Liver (tissue), 8 donors: ENCODE measurements at regions not wholly inside any gene's neighbourhood (a gene's known extent, or its start where the extent isn't known, plus 50 kb on each side); places are given as distances from the start of the nearest gene placed in this dataset.

Experiments
- DNase-seq: peaks from one replicate; pipeline ENCODE4 v3.0.0-alpha.2; 2017; ENCODE audit warnings: low spot score
- H3K27ac ChIP-seq, 2 donors: one replicate each; pipeline ENCODE4 v1.7.0; 2013; ENCODE audit warnings: inconsistent platforms in 2 of 2, low read length in 2 of 2, control low read depth in 1 of 2, low read depth in 1 of 2, mild to moderate bottlenecking in 1 of 2
- H3K27me3 ChIP-seq, 4 donors: one replicate each; pipeline versions ENCODE4 v1.6.1 to v1.7.0; 2013; ENCODE audit warnings: low read length in 3 of 4, inconsistent platforms in 1 of 4, mild to moderate bottlenecking in 1 of 4, moderate library complexity in 1 of 4; ENCODE audit not compliant: control insufficient read depth in 4 of 4, insufficient read depth in 4 of 4
- H3K36me3 ChIP-seq, 4 donors: one replicate each; pipeline versions ENCODE4 v1.6.1 to v1.7.0; 2013; ENCODE audit warnings: low read length in 3 of 4, mild to moderate bottlenecking in 3 of 4, low read depth in 1 of 4, moderate library complexity in 1 of 4; ENCODE audit not compliant: control insufficient read depth in 4 of 4, insufficient read depth in 3 of 4
- H3K4me1 ChIP-seq, 4 donors: one replicate each; pipeline versions ENCODE4 v1.6.1 to v1.7.0; 2013; ENCODE audit warnings: low read length in 3 of 4, mild to moderate bottlenecking in 3 of 4, moderate library complexity in 1 of 4; ENCODE audit not compliant: control insufficient read depth in 4 of 4, insufficient read depth in 4 of 4
- H3K4me3 ChIP-seq, 3 donors: one replicate each; pipeline versions ENCODE4 v1.6.1 to v1.7.0; 2013; ENCODE audit warnings: low read length in 3 of 3, control low read depth in 1 of 3, low read depth in 1 of 3, mild to moderate bottlenecking in 1 of 3
- H3K9ac ChIP-seq, 2 donors: one replicate each; pipeline ENCODE4 v1.7.0; 2013; ENCODE audit warnings: low read length in 2 of 2, mild to moderate bottlenecking in 2 of 2, moderate library complexity in 2 of 2, control low read depth in 1 of 2, low read depth in 1 of 2
- H3K9me3 ChIP-seq, 4 donors: one replicate each; pipeline versions ENCODE4 v1.6.1 to v1.7.0; 2013; ENCODE audit warnings: low read length in 3 of 4; ENCODE audit not compliant: control insufficient read depth in 4 of 4
- ATF3 ChIP-seq: IDR thresholded peaks from 2 replicates; pipeline ENCODE4 v1.6.1; 2016; ENCODE audit warnings: antibody characterized with exemption
- EGR1 ChIP-seq, 2 donors: IDR thresholded peaks; 2 replicates each; pipeline ENCODE4 v1.6.1; 2016 to 2018; ENCODE audit warnings: antibody characterized with exemption in 2 of 2, low read depth in 2 of 2
- FOXA1 ChIP-seq: IDR thresholded peaks from 2 replicates; pipeline ENCODE4 v1.6.1; 2016; ENCODE audit warnings: antibody characterized with exemption
- FOXA2 ChIP-seq: IDR thresholded peaks from 2 replicates; pipeline ENCODE4 v1.6.1; 2016; ENCODE audit warnings: antibody characterized with exemption
- GABPA ChIP-seq, 2 donors: IDR thresholded peaks in 1 of 2; conservative IDR thresholded peaks in 1 of 2; 2 replicates each; pipeline ENCODE4 v1.6.1; 2016; ENCODE audit warnings: antibody characterized with exemption in 2 of 2, mild to moderate bottlenecking in 1 of 2, moderate library complexity in 1 of 2
- HNF4A ChIP-seq, 2 donors: conservative IDR thresholded peaks; 2 replicates each; pipeline ENCODE4 v1.6.1; 2016; ENCODE audit warnings: antibody characterized with exemption in 2 of 2, mild to moderate bottlenecking in 2 of 2
- HNF4G ChIP-seq: IDR thresholded peaks from 2 replicates; pipeline ENCODE4 v1.6.1; 2016; ENCODE audit warnings: antibody characterized with exemption
- NR2F2 ChIP-seq: IDR thresholded peaks from 2 replicates; pipeline ENCODE4 v1.6.1; 2016; ENCODE audit warnings: antibody characterized with exemption
- RAD21 ChIP-seq, 2 donors: IDR thresholded peaks; 2 replicates each; pipeline ENCODE4 v1.6.1; 2016; ENCODE audit warnings: antibody characterized with exemption in 2 of 2, mild to moderate bottlenecking in 2 of 2
- RXRA ChIP-seq, 2 donors: IDR thresholded peaks; 2 replicates each; pipeline ENCODE4 v1.6.1; 2017 to 2018; ENCODE audit warnings: antibody characterized with exemption in 2 of 2, mild to moderate bottlenecking in 1 of 2
- SP1 ChIP-seq: IDR thresholded peaks from 2 replicates; pipeline ENCODE4 v1.6.1; 2018; ENCODE audit warnings: antibody characterized with exemption, mild to moderate bottlenecking
- TAF1 ChIP-seq: conservative IDR thresholded peaks from 2 replicates; pipeline ENCODE4 v1.6.1; 2016; ENCODE audit warnings: antibody characterized with exemption, mild to moderate bottlenecking
- YY1 ChIP-seq: IDR thresholded peaks from 2 replicates; pipeline ENCODE4 v1.6.1; 2016; ENCODE audit warnings: antibody characterized with exemption, mild to moderate bottlenecking
- WGBS: extraction: QIAGEN DNeasy Blood & Tissue Kit; methylation state at CpG from one replicate; pipeline ENCODE4 v1.1.7; 2013; 5-methylcytosine and 5-hydroxymethylcytosine counted together
- TF ChIP-seq, protein P1 (sequence below): IDR thresholded peaks from 2 replicates; pipeline ENCODE4 v1.6.1; 2016; ENCODE audit warnings: antibody characterized with exemption, mild to moderate bottlenecking
- TF ChIP-seq, protein P2 (sequence below): fragments of 150-350 bp; IDR thresholded peaks from 2 replicates; pipeline ENCODE4 v1.5.1; 2017; ENCODE audit warnings: improper control_type of control experiment, low read depth, low read length; ENCODE audit not compliant: missing input control
- TF ChIP-seq, protein P3 (sequence below): IDR thresholded peaks from 2 replicates; pipeline ENCODE4 v1.6.1; 2016; ENCODE audit warnings: antibody characterized with exemption
- donor health status: healthy.
- donor health status: healthy.
- donor health status: healthy.
- donor health status: healthy.
- donor health status: healthy.

DNA sequence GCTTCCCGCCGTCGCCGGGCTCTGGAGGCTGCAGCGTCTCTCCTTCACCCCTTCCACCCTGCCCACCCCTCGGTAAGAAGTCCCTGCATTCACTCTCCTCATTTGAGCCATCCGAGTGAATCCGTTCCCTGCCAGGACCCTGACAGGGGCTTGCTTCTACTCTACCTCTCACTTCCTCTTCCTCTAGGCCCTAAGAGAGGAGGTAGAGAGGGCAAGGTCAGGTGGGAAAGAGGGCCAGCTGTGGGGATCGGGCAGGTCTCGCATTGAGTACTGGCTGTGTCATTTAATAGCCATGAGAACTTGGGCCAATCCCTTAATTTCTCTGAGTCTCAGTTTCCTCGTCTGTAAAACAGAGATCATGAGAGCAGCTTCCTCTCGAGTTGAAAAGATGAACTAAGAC is 283.6 kb downstream of the UACA start:
- Histone ChIP-seq H3K9ac (no peak overlapping the region), H3K4me1 (peaks cover 0 to 8% (median 5%) of the 10 kb centered on the region in 4 donors), H3K27me3 (peaks cover 0 to 2% (median 0%) of the 10 kb centered on the region in 4 donors), H3K36me3 (no peaks in the 10 kb centered on the region), H3K9me3 (no peaks in the 10 kb centered on the region), H3K27ac (no peak overlapping the region), H3K4me3 (no peak overlapping the region)
- WGBS, result 82% methylated on average over 12 of the region's 12 CpGs
- DNase-seq, result no peak
- TF ChIP-seq NR2F2 (no peak), FOXA1 (no peak), FOXA2 (no peak), RAD21 (IDR thresholded peaks at IDR 0.05) (no peak), TAF1 (no peak), RXRA (IDR thresholded peaks at IDR 0.05) (no peak), EGR1 (IDR thresholded peaks at IDR 0.05; ENCODE audit: low read depth in 2 of 2) (no peak), YY1 (no peak), HNF4A (conservative IDR thresholded peaks at IDR 0.05) (no peak), SP1 (no peak), ATF3 (no peak)
- TF ChIP-seq, protein P1, sequence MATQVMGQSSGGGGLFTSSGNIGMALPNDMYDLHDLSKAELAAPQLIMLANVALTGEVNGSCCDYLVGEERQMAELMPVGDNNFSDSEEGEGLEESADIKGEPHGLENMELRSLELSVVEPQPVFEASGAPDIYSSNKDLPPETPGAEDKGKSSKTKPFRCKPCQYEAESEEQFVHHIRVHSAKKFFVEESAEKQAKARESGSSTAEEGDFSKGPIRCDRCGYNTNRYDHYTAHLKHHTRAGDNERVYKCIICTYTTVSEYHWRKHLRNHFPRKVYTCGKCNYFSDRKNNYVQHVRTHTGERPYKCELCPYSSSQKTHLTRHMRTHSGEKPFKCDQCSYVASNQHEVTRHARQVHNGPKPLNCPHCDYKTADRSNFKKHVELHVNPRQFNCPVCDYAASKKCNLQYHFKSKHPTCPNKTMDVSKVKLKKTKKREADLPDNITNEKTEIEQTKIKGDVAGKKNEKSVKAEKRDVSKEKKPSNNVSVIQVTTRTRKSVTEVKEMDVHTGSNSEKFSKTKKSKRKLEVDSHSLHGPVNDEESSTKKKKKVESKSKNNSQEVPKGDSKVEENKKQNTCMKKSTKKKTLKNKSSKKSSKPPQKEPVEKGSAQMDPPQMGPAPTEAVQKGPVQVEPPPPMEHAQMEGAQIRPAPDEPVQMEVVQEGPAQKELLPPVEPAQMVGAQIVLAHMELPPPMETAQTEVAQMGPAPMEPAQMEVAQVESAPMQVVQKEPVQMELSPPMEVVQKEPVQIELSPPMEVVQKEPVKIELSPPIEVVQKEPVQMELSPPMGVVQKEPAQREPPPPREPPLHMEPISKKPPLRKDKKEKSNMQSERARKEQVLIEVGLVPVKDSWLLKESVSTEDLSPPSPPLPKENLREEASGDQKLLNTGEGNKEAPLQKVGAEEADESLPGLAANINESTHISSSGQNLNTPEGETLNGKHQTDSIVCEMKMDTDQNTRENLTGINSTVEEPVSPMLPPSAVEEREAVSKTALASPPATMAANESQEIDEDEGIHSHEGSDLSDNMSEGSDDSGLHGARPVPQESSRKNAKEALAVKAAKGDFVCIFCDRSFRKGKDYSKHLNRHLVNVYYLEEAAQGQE, result no peak
- TF ChIP-seq, protein P2, sequence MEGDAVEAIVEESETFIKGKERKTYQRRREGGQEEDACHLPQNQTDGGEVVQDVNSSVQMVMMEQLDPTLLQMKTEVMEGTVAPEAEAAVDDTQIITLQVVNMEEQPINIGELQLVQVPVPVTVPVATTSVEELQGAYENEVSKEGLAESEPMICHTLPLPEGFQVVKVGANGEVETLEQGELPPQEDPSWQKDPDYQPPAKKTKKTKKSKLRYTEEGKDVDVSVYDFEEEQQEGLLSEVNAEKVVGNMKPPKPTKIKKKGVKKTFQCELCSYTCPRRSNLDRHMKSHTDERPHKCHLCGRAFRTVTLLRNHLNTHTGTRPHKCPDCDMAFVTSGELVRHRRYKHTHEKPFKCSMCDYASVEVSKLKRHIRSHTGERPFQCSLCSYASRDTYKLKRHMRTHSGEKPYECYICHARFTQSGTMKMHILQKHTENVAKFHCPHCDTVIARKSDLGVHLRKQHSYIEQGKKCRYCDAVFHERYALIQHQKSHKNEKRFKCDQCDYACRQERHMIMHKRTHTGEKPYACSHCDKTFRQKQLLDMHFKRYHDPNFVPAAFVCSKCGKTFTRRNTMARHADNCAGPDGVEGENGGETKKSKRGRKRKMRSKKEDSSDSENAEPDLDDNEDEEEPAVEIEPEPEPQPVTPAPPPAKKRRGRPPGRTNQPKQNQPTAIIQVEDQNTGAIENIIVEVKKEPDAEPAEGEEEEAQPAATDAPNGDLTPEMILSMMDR, result no peak

- TF ChIP-seq RXRA (IDR thresholded peaks at IDR 0.05), result no peak
- TF ChIP-seq, protein P2, result no peak
- TF ChIP-seq HNF4G, result no peak
- TF ChIP-seq GABPA (IDR thresholded peaks at IDR 0.05 in 1 of 2, conservative IDR thresholded peaks at IDR 0.05 in 1 of 2), result no peak
- no peak for TF ChIP-seq NR2F2
- no peak for TF ChIP-seq RAD21 (IDR thresholded peaks at IDR 0.05)
- TF ChIP-seq, protein P3, sequence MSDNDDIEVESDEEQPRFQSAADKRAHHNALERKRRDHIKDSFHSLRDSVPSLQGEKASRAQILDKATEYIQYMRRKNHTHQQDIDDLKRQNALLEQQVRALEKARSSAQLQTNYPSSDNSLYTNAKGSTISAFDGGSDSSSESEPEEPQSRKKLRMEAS, result no peak
- TF ChIP-seq SP1, result no peak
- TF ChIP-seq FOXA1, result no peak
- TF ChIP-seq HNF4A (conservative IDR thresholded peaks at IDR 0.05), result no peak
- TF ChIP-seq, protein P1, result no peak
- no peak for TF ChIP-seq YY1
- TF ChIP-seq TAF1, result no peak
- TF ChIP-seq EGR1 (IDR thresholded peaks at IDR 0.05; ENCODE audit: low read depth in 2 of 2), result no peak
- no peak overlapping the region for H3K27ac ChIP-seq
- peaks cover 0 to 2% (median 0%) of the 10 kb centered on the region in 4 donors for H3K27me3 ChIP-seq
- 84% methylated on average over 8 of the region's 8 CpGs for WGBS
- no peaks in the 10 kb centered on the region for H3K9me3 ChIP-seq
- no peak overlapping the region for H3K4me3 ChIP-seq
- H3K36me3 ChIP-seq, result no peaks in the 10 kb centered on the region
- no peak for DNase-seq
- peak overlapping the region in 1 of 2 donors; percentile 14 for H3K9ac ChIP-seq
- peaks cover 5 to 15% (median 10%) of the 10 kb centered on the region in 4 donors for H3K4me1 ChIP-seq
Observed at GRCh38 chr15:70479056-70479455, 284.3 kb downstream of the UACA start.
